Gastroesophageal sphincter (tissue), 4 donors: ENCODE measurements at regions not wholly inside any gene's neighbourhood (a gene's known extent, or its start where the extent isn't known, plus 50 kb on each side); places are given as distances from the start of the nearest gene placed in this dataset.

Experiments used
- ATAC-seq: fragments of 150-250 bp; one replicate; pipeline ENCODE4 v1.9.1; 2016; ENCODE audit warnings: mild to moderate bottlenecking, moderate library complexity
- H3K27ac ChIP-seq, 4 donors: fragments of 200-600 bp; sonication (generic) in 3 of 4; 1 replicate in 3 of 4; 2 replicates in 1 of 4; pipeline ENCODE4 v1.5.1; 2016 to 2019
- H3K27me3 ChIP-seq: fragments of 200-600 bp; sonication (generic); one replicate; pipeline ENCODE4 v1.5.1; 2019
- H3K36me3 ChIP-seq, 2 donors: fragments of 200-600 bp; sonication (generic); one replicate each; pipeline ENCODE4 v1.5.1; 2019; ENCODE audit warnings: control low read depth in 1 of 2
- H3K4me1 ChIP-seq, 3 donors: fragments of 200-600 bp; sonication (generic); 1 replicate in 2 of 3; 2 replicates in 1 of 3; pipeline ENCODE4 v1.5.1; 2016 to 2019; ENCODE audit warnings: control low read depth in 2 of 3
- H3K4me3 ChIP-seq, 2 donors: fragments of 200-600 bp; sonication (generic); one replicate each; pipeline ENCODE4 v1.5.1; 2019; ENCODE audit warnings: mild to moderate bottlenecking in 1 of 2, moderate library complexity in 1 of 2
- H3K9me3 ChIP-seq, 3 donors: fragments of 200-600 bp; sonication (generic); one replicate each; pipeline ENCODE4 v1.5.1; 2017 to 2019; ENCODE audit warnings: control low read depth in 2 of 3
- EP300 ChIP-seq: sonication (generic); formaldehyde crosslinking; IDR thresholded peaks from one replicate; pipeline ENCODE4 v1.6.1; 2017; ENCODE audit warnings: antibody characterized with exemption, mild to moderate bottlenecking
- POLR2A ChIP-seq, 2 donors: fragments of 450-650 bp; IDR thresholded peaks; one replicate each; pipeline ENCODE4 v1.6.1; 2017; ENCODE audit warnings: antibody characterized with exemption in 2 of 2, mild to moderate bottlenecking in 2 of 2, moderate library complexity in 1 of 2
- POLR2AphosphoS5 ChIP-seq: sonication (generic); formaldehyde crosslinking; IDR thresholded peaks from one replicate; pipeline ENCODE4 v1.6.1; 2017; ENCODE audit warnings: antibody characterized with exemption
- WGBS, 2 donors: methylation state at CpG; one replicate each; pipeline ENCODE4 v1.1.5; 2018; ENCODE audit warnings: low coverage in 1 of 2; 5-methylcytosine and 5-hydroxymethylcytosine counted together
- TF ChIP-seq, protein P1 (sequence below), 4 experiments: fragments of 200-600 bp in 2 of 4; fragments of 450-650 bp in 2 of 4; sonication (generic) in 1 of 4; IDR thresholded peaks; one replicate each; pipeline ENCODE4 v1.5.1; 2017 to 2019; ENCODE audit warnings: antibody characterized with exemption in 4 of 4, mild to moderate bottlenecking in 2 of 4, moderate library complexity in 2 of 4

- no peak overlapping the region for H3K27ac ChIP-seq
- ATAC-seq, result no peak
- no peaks in the 10 kb centered on the region for H3K36me3 ChIP-seq
- peaks cover 0 to 11% (median 0%) of the 10 kb centered on the region in 3 donors for H3K4me1 ChIP-seq
- no peaks in the 10 kb centered on the region for H3K9me3 ChIP-seq
- TF ChIP-seq, protein P1, sequence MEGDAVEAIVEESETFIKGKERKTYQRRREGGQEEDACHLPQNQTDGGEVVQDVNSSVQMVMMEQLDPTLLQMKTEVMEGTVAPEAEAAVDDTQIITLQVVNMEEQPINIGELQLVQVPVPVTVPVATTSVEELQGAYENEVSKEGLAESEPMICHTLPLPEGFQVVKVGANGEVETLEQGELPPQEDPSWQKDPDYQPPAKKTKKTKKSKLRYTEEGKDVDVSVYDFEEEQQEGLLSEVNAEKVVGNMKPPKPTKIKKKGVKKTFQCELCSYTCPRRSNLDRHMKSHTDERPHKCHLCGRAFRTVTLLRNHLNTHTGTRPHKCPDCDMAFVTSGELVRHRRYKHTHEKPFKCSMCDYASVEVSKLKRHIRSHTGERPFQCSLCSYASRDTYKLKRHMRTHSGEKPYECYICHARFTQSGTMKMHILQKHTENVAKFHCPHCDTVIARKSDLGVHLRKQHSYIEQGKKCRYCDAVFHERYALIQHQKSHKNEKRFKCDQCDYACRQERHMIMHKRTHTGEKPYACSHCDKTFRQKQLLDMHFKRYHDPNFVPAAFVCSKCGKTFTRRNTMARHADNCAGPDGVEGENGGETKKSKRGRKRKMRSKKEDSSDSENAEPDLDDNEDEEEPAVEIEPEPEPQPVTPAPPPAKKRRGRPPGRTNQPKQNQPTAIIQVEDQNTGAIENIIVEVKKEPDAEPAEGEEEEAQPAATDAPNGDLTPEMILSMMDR (IDR thresholded peaks at IDR 0.05), result no peak
- TF ChIP-seq POLR2A (IDR thresholded peaks at IDR 0.05), result no peak
- TF ChIP-seq POLR2AphosphoS5, result no peak
- no peak for TF ChIP-seq EP300
- no peak overlapping the region for H3K4me3 ChIP-seq
- H3K27me3 ChIP-seq, result no peaks in the 10 kb centered on the region
- WGBS, 2 donors, result 75 to 100% methylated on average over 1 of the region's 1 CpG
These were observed 527.7 kb downstream of the ANKRD50 start for GRCh38 chr4:124184792-124185191.

- peaks cover 0 to 20% (median 0%) of the 10 kb centered on the region in 3 donors for H3K4me1 ChIP-seq
- H3K9me3 ChIP-seq, result peaks cover 0 to 13% (median 0%) of the 10 kb centered on the region in 3 donors
- WGBS, 2 donors, result 36 to 64% methylated on average over 2 of the region's 2 CpGs
- H3K27ac ChIP-seq, result no peak overlapping the region
- H3K27me3 ChIP-seq, result no peaks in the 10 kb centered on the region
- H3K4me3 ChIP-seq, result no peak overlapping the region
- ATAC-seq, result no peak
- TF ChIP-seq, protein P1 (IDR thresholded peaks at IDR 0.05), result no peak
- TF ChIP-seq POLR2AphosphoS5 (no peak), EP300 (no peak), POLR2A (IDR thresholded peaks at IDR 0.05) (no peak)
- H3K36me3 ChIP-seq, result no peaks in the 10 kb centered on the region
These were observed 523.9 kb downstream of the ANKRD50 start for GRCh38 chr4:124188595-124188994.

- Histone ChIP-seq H3K27me3 (no peaks in the 10 kb centered on the region), H3K36me3 (no peaks in the 10 kb centered on the region), H3K4me3 (no peak overlapping the region), H3K4me1 (peaks cover 0 to 20% (median 0%) of the 10 kb centered on the region in 3 donors), H3K27ac (no peak overlapping the region), H3K9me3 (peaks cover 0 to 13% (median 0%) of the 10 kb centered on the region in 3 donors)
- TF ChIP-seq POLR2A (IDR thresholded peaks at IDR 0.05), result no peak
- TF ChIP-seq, protein P1 (IDR thresholded peaks at IDR 0.05), result no peak
- no peak for TF ChIP-seq POLR2AphosphoS5
- no peak for TF ChIP-seq EP300
- WGBS, 2 donors, result 17 to 25% methylated on average over 1 of the region's 1 CpG
- no peak for ATAC-seq
These were observed 523.0 kb downstream of the ANKRD50 start for GRCh38 chr4:124189545-124189944.

- H3K36me3 ChIP-seq, result no peaks in the 10 kb centered on the region
- WGBS, 2 donors, result 75 to 88% methylated on average over 1 of the region's 1 CpG
- peaks cover 0 to 13% (median 0%) of the 10 kb centered on the region in 3 donors for H3K9me3 ChIP-seq
- no peak overlapping the region for H3K4me3 ChIP-seq
- H3K27ac ChIP-seq, result no peak overlapping the region
- H3K27me3 ChIP-seq, result no peaks in the 10 kb centered on the region
- peaks cover 0 to 20% (median 0%) of the 10 kb centered on the region in 3 donors for H3K4me1 ChIP-seq
- TF ChIP-seq EP300 (no peak), POLR2A (IDR thresholded peaks at IDR 0.05) (no peak)
- ATAC-seq, result no peak
These were observed 521.2 kb downstream of the ANKRD50 start for GRCh38 chr4:124191329-124191728.

DNA sequence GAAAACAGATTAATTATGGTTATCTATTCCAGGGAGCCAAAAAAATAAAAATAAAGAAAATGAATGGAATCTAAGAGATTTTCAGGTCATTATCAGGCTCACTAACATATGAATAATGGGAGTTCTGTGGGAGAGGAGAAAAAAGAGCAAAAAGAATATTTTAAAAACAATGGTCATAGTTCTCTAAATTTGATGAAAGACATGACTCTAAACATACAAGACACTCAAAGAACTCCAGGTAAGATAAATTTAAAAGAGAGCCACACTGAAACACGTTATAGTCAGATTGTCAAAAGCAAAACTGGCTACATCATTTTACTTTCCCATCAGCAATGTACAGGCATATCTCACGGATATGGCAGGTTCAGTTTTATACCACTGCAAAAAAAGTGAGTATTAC lies 520.0 kb downstream of the ANKRD50 start:
- H3K4me1 ChIP-seq, result peaks cover 0 to 20% (median 0%) of the 10 kb centered on the region in 3 donors
- peaks cover 0 to 13% (median 0%) of the 10 kb centered on the region in 3 donors for H3K9me3 ChIP-seq
- 82 to 95% methylated on average over 2 of the region's 2 CpGs for WGBS, 2 donors
- H3K36me3 ChIP-seq, result no peaks in the 10 kb centered on the region
- no peak overlapping the region for H3K4me3 ChIP-seq
- TF ChIP-seq, protein P1 (IDR thresholded peaks at IDR 0.05), result no peak
- no peak for TF ChIP-seq POLR2AphosphoS5
- no peak overlapping the region for H3K27ac ChIP-seq
- ATAC-seq, result no peak
- no peaks in the 10 kb centered on the region for H3K27me3 ChIP-seq
